ENCODE measurements at regions not wholly inside any gene's neighbourhood (a gene's known extent, or its start where the extent isn't known, plus 50 kb on each side); places are given as distances from the start of the nearest gene placed in this dataset.
A peak's percentile ranks its signal among the peaks of the same experiment; 100 is the strongest.

DNA sequence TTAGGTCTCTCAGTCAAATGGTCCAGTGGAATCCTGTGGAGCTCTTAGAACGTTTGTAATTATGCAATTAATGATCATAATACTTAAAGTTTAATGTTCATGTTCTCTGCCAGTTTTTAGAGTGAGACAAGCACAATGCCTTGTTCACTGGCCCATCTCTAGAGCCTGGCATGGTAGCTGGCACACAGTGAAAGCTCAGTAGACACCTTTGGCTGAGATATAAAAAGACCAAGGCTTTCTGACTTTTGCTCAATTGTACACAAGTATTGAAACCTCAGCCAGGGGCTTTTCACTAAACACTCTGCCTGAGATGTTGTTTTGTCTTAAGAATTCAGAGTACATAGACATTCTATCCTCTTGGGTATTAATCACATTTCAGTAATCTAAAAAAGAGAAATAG is 241.8 kb upstream of the ATP2B1 start:
- intact Hi-C loops (cut with DNase I): no loop called here
- Histone ChIP-seq H3K27me3 (no peaks in the 10 kb centered on the region), H3K27ac (peak overlapping the region; percentile 67), H3K9ac (ENCODE audit: low read depth in 2 of 2, low read length in 2 of 2) (peak overlapping the region in 1 of 2 donors; percentile 57), H3K4me1 (peaks cover 17% of the 10 kb centered on the region), H3K9me3 (no peaks in the 10 kb centered on the region), H3K4me3 (no peak overlapping the region), H3K36me3 (no peaks in the 10 kb centered on the region)
- DNase-seq: no peak
- TF ChIP-seq, protein P1, sequence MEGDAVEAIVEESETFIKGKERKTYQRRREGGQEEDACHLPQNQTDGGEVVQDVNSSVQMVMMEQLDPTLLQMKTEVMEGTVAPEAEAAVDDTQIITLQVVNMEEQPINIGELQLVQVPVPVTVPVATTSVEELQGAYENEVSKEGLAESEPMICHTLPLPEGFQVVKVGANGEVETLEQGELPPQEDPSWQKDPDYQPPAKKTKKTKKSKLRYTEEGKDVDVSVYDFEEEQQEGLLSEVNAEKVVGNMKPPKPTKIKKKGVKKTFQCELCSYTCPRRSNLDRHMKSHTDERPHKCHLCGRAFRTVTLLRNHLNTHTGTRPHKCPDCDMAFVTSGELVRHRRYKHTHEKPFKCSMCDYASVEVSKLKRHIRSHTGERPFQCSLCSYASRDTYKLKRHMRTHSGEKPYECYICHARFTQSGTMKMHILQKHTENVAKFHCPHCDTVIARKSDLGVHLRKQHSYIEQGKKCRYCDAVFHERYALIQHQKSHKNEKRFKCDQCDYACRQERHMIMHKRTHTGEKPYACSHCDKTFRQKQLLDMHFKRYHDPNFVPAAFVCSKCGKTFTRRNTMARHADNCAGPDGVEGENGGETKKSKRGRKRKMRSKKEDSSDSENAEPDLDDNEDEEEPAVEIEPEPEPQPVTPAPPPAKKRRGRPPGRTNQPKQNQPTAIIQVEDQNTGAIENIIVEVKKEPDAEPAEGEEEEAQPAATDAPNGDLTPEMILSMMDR (IDR thresholded peaks at IDR 0.05): no peak

- intact Hi-C loops (cut with DNase I): no loop called here
- no peak overlapping the region for H3K4me3 ChIP-seq
- H3K27me3 ChIP-seq: no peaks in the 10 kb centered on the region
- no peaks in the 10 kb centered on the region for H3K9me3 ChIP-seq
- TF ChIP-seq, protein P1 (IDR thresholded peaks at IDR 0.05): no peak
- DNase-seq: peak; percentile 55
- H3K4me1 ChIP-seq: peaks cover 17% of the 10 kb centered on the region
- H3K9ac ChIP-seq (ENCODE audit: low read depth in 2 of 2, low read length in 2 of 2): peak overlapping the region in 1 of 2 donors; percentile 57
- no peaks in the 10 kb centered on the region for H3K36me3 ChIP-seq
- H3K27ac ChIP-seq: peak overlapping the region; percentile 67
Observed at GRCh38 chr12:89949457-89950195, 241.0 kb upstream of the ATP2B1 start.

- no peak for DNase-seq
- no peaks in the 10 kb centered on the region for H3K36me3 ChIP-seq
- H3K9me3 ChIP-seq: no peaks in the 10 kb centered on the region
- H3K9ac ChIP-seq (ENCODE audit: low read depth in 2 of 2, low read length in 2 of 2): peak overlapping the region in 1 of 2 donors; percentile 58
- TF ChIP-seq, protein P1 (IDR thresholded peaks at IDR 0.05): no peak
- intact Hi-C loops (cut with DNase I): no loop called here
- H3K4me3 ChIP-seq: no peak overlapping the region
- peak overlapping the region; percentile 67 for H3K27ac ChIP-seq
- H3K4me1 ChIP-seq: peaks cover 21% of the 10 kb centered on the region
- H3K27me3 ChIP-seq: no peaks in the 10 kb centered on the region
Observed at GRCh38 chr12:89948271-89949175, 239.9 kb upstream of the ATP2B1 start.

GRCh38 chr12:89947437-89948270 is 239.0 kb upstream of the ATP2B1 start:
- DNase-seq: no peak
- intact Hi-C loops (cut with DNase I): no loop called here
- H3K36me3 ChIP-seq: no peaks in the 10 kb centered on the region
- no peaks in the 10 kb centered on the region for H3K9me3 ChIP-seq
- peaks cover 23% of the 10 kb centered on the region for H3K4me1 ChIP-seq
- peak overlapping the region; percentile 67 for H3K27ac ChIP-seq
- TF ChIP-seq, protein P1 (IDR thresholded peaks at IDR 0.05): no peak
- H3K27me3 ChIP-seq: no peaks in the 10 kb centered on the region
- peak overlapping the region in 1 of 2 donors; percentile 58 for H3K9ac ChIP-seq (ENCODE audit: low read depth in 2 of 2, low read length in 2 of 2)
- H3K4me3 ChIP-seq: no peak overlapping the region

Data from colonic mucosa (tissue), 4 donors.